Neural cell (in vitro differentiated cells): ENCODE measurements at regions not wholly inside any gene's neighbourhood (a gene's known extent, or its start where the extent isn't known, plus 50 kb on each side); places are given as distances from the start of the nearest gene placed in this dataset.

Experiments used
- CTCF ChIP-seq: fragments of 450-650 bp; IDR thresholded peaks from 2 replicates; pipeline ENCODE4 v1.5.1; 2014; ENCODE audit warnings: antibody characterized with exemption, mild to moderate bottlenecking, moderate library complexity; ENCODE audit not compliant: poor library complexity, severe bottlenecking
- RAD21 ChIP-seq: fragments of 450-650 bp; conservative IDR thresholded peaks from 2 replicates; pipeline ENCODE4 v1.6.1; 2014; ENCODE audit warnings: antibody characterized with exemption, mild to moderate bottlenecking, moderate library complexity

GRCh38 chr16:13780406-13781168, 139.4 kb upstream of the ERCC4 start:
- TF ChIP-seq CTCF (no peak), RAD21 (no peak)
